OCI-LY1 (cell line): ENCODE measurements at regions not wholly inside any gene's neighbourhood (a gene's known extent, or its start where the extent isn't known, plus 50 kb on each side); places are given as distances from the start of the nearest gene placed in this dataset.

Experiments used
- H2AFZ ChIP-seq: fragments of 200-600 bp; sonication (generic), shearing (Covaris generic); 2 replicates; pipeline ENCODE4 v1.6.0; 2014; ENCODE audit warnings: antibody characterized with exemption, mild to moderate bottlenecking, low read length
- H3F3A ChIP-seq: fragments of 200-600 bp; sonication (generic), shearing (Covaris generic); 2 replicates; pipeline ENCODE4 v1.6.0; 2014; ENCODE audit warnings: mild to moderate bottlenecking, antibody characterized with exemption, low read length, moderate library complexity; ENCODE audit not compliant: insufficient read depth
- H3K27ac ChIP-seq: fragments of 200-600 bp; sonication (generic); 2 replicates; pipeline ENCODE4 v1.5.1; 2014; ENCODE audit warnings: low read length, mixed run types, mild to moderate bottlenecking, low read depth; ENCODE audit not compliant: poor library complexity, severe bottlenecking
- H3K27me3 ChIP-seq: fragments of 200-600 bp; sonication (generic); 2 replicates; pipeline ENCODE4 v1.6.0; 2014; ENCODE audit warnings: antibody characterized with exemption, mild to moderate bottlenecking, low read length, moderate library complexity; ENCODE audit not compliant: insufficient read depth
- H3K36me3 ChIP-seq: fragments of 200-600 bp; sonication (generic); 2 replicates; pipeline ENCODE4 v1.6.1; 2014; ENCODE audit warnings: mild to moderate bottlenecking, antibody characterized with exemption, low read length, moderate library complexity, mixed read lengths; ENCODE audit not compliant: insufficient read depth
- H3K4me1 ChIP-seq: fragments of 200-600 bp; sonication (generic); 2 replicates; pipeline ENCODE4 v1.5.1; 2014; ENCODE audit warnings: mild to moderate bottlenecking, low read length, moderate library complexity; ENCODE audit not compliant: insufficient read depth, severe bottlenecking
- H3K4me2 ChIP-seq: fragments of 200-600 bp; sonication (generic), shearing (Covaris generic); 2 replicates; pipeline ENCODE4 v1.6.1; 2014; ENCODE audit warnings: low read length
- H3K4me3 ChIP-seq: fragments of 200-600 bp; sonication (generic); 2 replicates; pipeline ENCODE4 v1.5.1; 2014; ENCODE audit warnings: low read length, low read depth, mild to moderate bottlenecking, mixed read lengths; ENCODE audit not compliant: poor library complexity, severe bottlenecking
- H3K79me2 ChIP-seq: fragments of 200-600 bp; shearing (Covaris generic); 2 replicates; pipeline ENCODE4 v1.6.1; 2016; ENCODE audit warnings: mixed run types, low read length, mixed read lengths; ENCODE audit not compliant: insufficient read depth
- H3K9ac ChIP-seq: fragments of 200-600 bp; sonication (generic), shearing (Covaris generic); 2 replicates; pipeline ENCODE4 v1.6.1; 2014; ENCODE audit warnings: mild to moderate bottlenecking, low read length, mixed read lengths
- H3K9me2 ChIP-seq: fragments of 200-600 bp; sonication (generic), shearing (Covaris generic); 2 replicates; pipeline ENCODE4 v1.6.1; 2014; ENCODE audit warnings: low read depth, mild to moderate bottlenecking, low read length, mixed read lengths
- H3K9me3 ChIP-seq: fragments of 200-600 bp; shearing (Covaris generic); 2 replicates; pipeline ENCODE4 v1.6.1; 2014; ENCODE audit warnings: low read length, mixed read lengths
- H4K20me1 ChIP-seq: fragments of 200-600 bp; sonication (generic), shearing (Covaris generic); 2 replicates; pipeline ENCODE4 v1.6.0; 2016; ENCODE audit warnings: mild to moderate bottlenecking, low read length; ENCODE audit not compliant: insufficient read depth
- EZH2 ChIP-seq: fragments of 200-600 bp; sonication (generic), shearing (Covaris generic); IDR thresholded peaks from 2 replicates; pipeline ENCODE4 v1.8.0; 2017; ENCODE audit warnings: borderline replicate concordance, mixed run types, mild to moderate bottlenecking, antibody characterized with exemption, low read length, moderate library complexity, mixed read lengths
- TF ChIP-seq, protein P1 (sequence below): fragments of 200-600 bp; sonication (generic), shearing (Covaris generic); IDR thresholded peaks from 2 replicates; pipeline ENCODE4 v1.5.1; 2017; ENCODE audit warnings: mild to moderate bottlenecking, antibody characterized with exemption, low read length, moderate library complexity, mixed read lengths

DNA sequence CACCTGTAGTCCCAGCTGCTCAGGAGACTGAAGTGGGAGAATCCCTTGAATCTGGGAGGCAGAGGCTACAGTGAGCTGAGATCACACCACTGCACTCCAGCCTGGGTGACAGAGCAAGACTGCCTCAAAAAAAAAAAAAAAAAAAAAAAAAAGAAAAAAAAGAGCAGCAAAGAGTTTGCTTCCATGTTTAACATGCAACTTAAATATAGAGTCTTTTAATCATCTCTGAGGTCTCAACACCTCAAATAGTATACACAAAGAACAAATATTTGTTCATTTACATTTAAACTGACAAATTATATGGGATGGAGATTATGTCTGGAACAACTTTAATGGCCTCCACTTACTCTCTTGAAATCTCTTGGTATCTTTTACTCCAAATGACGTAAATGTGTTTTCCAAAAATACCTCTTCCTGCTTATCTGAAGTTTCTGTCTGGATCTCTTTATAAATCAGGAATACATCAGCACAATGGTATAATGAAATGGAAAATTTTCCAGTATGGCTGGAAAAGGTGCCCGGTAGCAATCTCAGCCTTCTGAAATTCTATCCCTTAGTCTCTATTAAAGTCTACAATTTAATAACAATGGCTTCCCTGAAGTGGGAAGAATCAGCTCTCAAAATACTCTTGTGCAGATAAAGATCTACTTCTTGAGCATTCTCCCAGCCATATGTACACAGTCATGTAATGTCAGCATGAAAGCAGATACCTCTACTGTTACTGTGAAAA lies 258.5 kb downstream of the OMA1 start:
- Histone ChIP-seq H3K79me2 (no peaks in the 10 kb centered on the region), H3K27ac (no peak overlapping the region), H3K4me3 (no peak overlapping the region), H3F3A (no peaks in the 10 kb centered on the region), H4K20me1 (no peaks in the 10 kb centered on the region), H3K9me2 (no peaks in the 10 kb centered on the region), H3K36me3 (no peaks in the 10 kb centered on the region), H3K27me3 (no peaks in the 10 kb centered on the region), H3K4me2 (no peak overlapping the region), H3K4me1 (no peaks in the 10 kb centered on the region), H3K9me3 (no peaks in the 10 kb centered on the region), H2AFZ (no peak overlapping the region), H3K9ac (no peak overlapping the region)
- TF ChIP-seq, protein P1, sequence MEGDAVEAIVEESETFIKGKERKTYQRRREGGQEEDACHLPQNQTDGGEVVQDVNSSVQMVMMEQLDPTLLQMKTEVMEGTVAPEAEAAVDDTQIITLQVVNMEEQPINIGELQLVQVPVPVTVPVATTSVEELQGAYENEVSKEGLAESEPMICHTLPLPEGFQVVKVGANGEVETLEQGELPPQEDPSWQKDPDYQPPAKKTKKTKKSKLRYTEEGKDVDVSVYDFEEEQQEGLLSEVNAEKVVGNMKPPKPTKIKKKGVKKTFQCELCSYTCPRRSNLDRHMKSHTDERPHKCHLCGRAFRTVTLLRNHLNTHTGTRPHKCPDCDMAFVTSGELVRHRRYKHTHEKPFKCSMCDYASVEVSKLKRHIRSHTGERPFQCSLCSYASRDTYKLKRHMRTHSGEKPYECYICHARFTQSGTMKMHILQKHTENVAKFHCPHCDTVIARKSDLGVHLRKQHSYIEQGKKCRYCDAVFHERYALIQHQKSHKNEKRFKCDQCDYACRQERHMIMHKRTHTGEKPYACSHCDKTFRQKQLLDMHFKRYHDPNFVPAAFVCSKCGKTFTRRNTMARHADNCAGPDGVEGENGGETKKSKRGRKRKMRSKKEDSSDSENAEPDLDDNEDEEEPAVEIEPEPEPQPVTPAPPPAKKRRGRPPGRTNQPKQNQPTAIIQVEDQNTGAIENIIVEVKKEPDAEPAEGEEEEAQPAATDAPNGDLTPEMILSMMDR = no peak
- no peak for TF ChIP-seq EZH2

DNA sequence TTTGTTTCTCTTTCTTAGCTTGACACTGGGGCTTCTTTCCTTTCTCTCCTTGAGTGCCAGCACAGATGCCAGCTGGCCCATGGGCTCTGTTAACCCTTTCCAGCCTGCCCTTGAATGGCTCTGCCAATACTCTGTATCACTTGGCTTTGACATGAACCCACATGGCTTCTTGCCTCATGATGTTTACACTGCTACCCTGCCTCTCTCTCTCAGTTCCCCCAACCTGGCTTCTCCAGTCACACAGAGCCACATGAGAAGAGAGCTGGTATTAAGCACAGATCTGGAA lies 262.4 kb downstream of the OMA1 start:
- TF ChIP-seq, protein P1 = no peak
- no peak for TF ChIP-seq EZH2
- no peaks in the 10 kb centered on the region for H4K20me1 ChIP-seq
- no peaks in the 10 kb centered on the region for H3K36me3 ChIP-seq

DNA sequence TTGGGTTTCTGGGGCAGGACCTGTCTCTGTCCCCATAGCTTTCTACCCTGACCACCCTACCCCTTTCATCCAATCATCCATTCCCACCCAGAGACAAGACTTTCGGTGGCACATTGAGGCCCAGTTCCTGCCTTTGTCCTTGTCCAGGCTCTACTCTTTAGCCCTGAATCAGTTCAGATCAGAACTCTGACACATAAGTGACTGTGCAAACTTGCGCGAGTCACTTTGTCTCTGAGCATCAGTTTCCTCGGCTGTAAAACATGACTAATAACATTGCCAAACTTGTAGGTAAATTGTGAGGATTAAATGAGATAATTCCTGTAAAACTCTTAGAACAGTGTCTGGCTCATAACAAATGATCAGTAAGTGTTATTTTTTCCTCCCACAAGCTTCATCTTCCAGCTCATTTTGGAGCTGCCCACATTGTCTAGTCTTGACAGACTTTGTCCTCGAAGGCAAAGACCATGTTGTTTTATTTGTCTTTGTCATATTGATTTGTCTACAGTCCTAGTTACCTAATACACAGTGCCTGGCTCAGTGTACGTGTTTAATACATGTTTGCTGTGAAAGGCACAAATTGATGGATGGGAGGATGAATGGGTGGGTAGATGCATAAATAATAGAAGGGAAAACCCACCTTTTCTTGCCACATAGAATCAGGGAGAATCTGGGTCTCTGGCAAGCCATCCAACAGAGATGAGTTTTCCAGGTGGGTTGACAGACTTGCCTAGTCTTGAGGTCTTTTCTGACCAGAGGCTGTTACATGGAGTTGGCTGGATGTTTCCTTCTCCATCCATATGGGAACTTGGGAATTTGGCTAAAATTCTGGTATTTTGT lies 262.9 kb downstream of the OMA1 start:
- Histone ChIP-seq H3K27me3 (no peaks in the 10 kb centered on the region), H3K9me2 (no peaks in the 10 kb centered on the region), H3K9ac (no peak overlapping the region), H3K79me2 (no peaks in the 10 kb centered on the region), H3K4me1 (no peaks in the 10 kb centered on the region), H4K20me1 (no peaks in the 10 kb centered on the region), H3K4me2 (no peak overlapping the region), H3K9me3 (no peaks in the 10 kb centered on the region), H3F3A (no peaks in the 10 kb centered on the region), H3K4me3 (no peak overlapping the region), H3K27ac (no peak overlapping the region), H2AFZ (no peak overlapping the region), H3K36me3 (no peaks in the 10 kb centered on the region)
- TF ChIP-seq EZH2 = no peak
- TF ChIP-seq, protein P1 = no peak

More for the DNA sequence above, 262.4 kb downstream of the OMA1 start:
- no peaks in the 10 kb centered on the region for H3K79me2 ChIP-seq
- no peaks in the 10 kb centered on the region for H3K4me1 ChIP-seq
- H3K27ac ChIP-seq = no peak overlapping the region
- H3K9ac ChIP-seq = no peak overlapping the region
- no peak overlapping the region for H2AFZ ChIP-seq
- no peaks in the 10 kb centered on the region for H3K9me3 ChIP-seq
- no peaks in the 10 kb centered on the region for H3K27me3 ChIP-seq
- H3K9me2 ChIP-seq = no peaks in the 10 kb centered on the region
- no peak overlapping the region for H3K4me2 ChIP-seq
- no peaks in the 10 kb centered on the region for H3F3A ChIP-seq
- no peak overlapping the region for H3K4me3 ChIP-seq
